HG03457 (cell line): ENCODE measurements at regions not wholly inside any gene's neighbourhood (a gene's known extent, or its start where the extent isn't known, plus 50 kb on each side); places are given as distances from the start of the nearest gene placed in this dataset.
A peak's percentile ranks its signal among the peaks of the same experiment; 100 is the strongest.
"Not testable (repeated sequence)": the region's sequence is repeated elsewhere in the genome, so short reads cannot be mapped to it uniquely, and the experiment has no call there.

Source experiments
- ATAC-seq: cut with Tn5 transposase; IDR thresholded peaks from one replicate; pipeline ENCODE4 v1.9.1; 2021; ENCODE audit warnings: moderate number of reproducible peaks; ENCODE audit not compliant: unreplicated experiment

GRCh38 chr9:2427120-2427891 is 194.3 kb upstream of the VLDLR start:
- ATAC-seq = no peak

GRCh38 chr9:2439957-2440356 is 181.6 kb upstream of the VLDLR start:
- no peak for ATAC-seq

GRCh38 chr9:2443933-2444332 is 177.7 kb upstream of the VLDLR start:
- ATAC-seq = not testable (repeated sequence)

- no peak for ATAC-seq
Observed at GRCh38 chr9:2448193-2448738, 173.3 kb upstream of the VLDLR start.

- ATAC-seq = no peak
Observed at GRCh38 chr9:2453106-2453505, 168.5 kb upstream of the VLDLR start.

- no peak for ATAC-seq
Observed at GRCh38 chr9:2453701-2454100, 167.9 kb upstream of the VLDLR start.

- ATAC-seq = no peak
Observed at GRCh38 chr9:2459756-2460155, 161.8 kb upstream of the VLDLR start.

- ATAC-seq = no peak
Observed at GRCh38 chr9:2461892-2462291, 159.7 kb upstream of the VLDLR start.

- ATAC-seq = no peak
Observed at GRCh38 chr9:2464624-2465023, 157.0 kb upstream of the VLDLR start.

- ATAC-seq = no peak
Observed at GRCh38 chr9:2465516-2465915, 156.1 kb upstream of the VLDLR start.

- peak; percentile 91 for ATAC-seq
Observed at GRCh38 chr9:2465921-2466460, 155.6 kb upstream of the VLDLR start.

GRCh38 chr9:2466703-2467102 is 154.9 kb upstream of the VLDLR start:
- ATAC-seq = no peak

GRCh38 chr9:2469681-2470221 is 151.8 kb upstream of the VLDLR start:
- ATAC-seq = no peak

GRCh38 chr9:2473681-2474080 is 147.9 kb upstream of the VLDLR start:
- no peak for ATAC-seq

GRCh38 chr9:2477755-2478154 is 143.8 kb upstream of the VLDLR start:
- ATAC-seq = no peak

GRCh38 chr9:2478421-2478820 is 143.2 kb upstream of the VLDLR start:
- no peak for ATAC-seq

- no peak for ATAC-seq
Observed at GRCh38 chr9:2479056-2479565, 142.5 kb upstream of the VLDLR start.

- no peak for ATAC-seq
Observed at GRCh38 chr9:2480255-2480837, 141.2 kb upstream of the VLDLR start.

GRCh38 chr9:2481216-2481615 is 140.4 kb upstream of the VLDLR start:
- ATAC-seq = no peak

- no peak for ATAC-seq
Observed at GRCh38 chr9:2486988-2487387, 134.6 kb upstream of the VLDLR start.

- ATAC-seq = no peak
Observed at GRCh38 chr9:2489838-2490314, 131.7 kb upstream of the VLDLR start.

- ATAC-seq = no peak
Observed at GRCh38 chr9:2492161-2492560, 129.4 kb upstream of the VLDLR start.
